Activated naive CD4-positive, alpha-beta T cell treated with anti-CD3 and anti-CD28 coated beads, Interleukin-2, amount 50 U/mL, for 16 hours (primary cell): ENCODE measurements at regions not wholly inside any gene's neighbourhood (a gene's known extent, or its start where the extent isn't known, plus 50 kb on each side); places are given as distances from the start of the nearest gene placed in this dataset.
"Not testable (repeated sequence)": the region's sequence is repeated elsewhere in the genome, so short reads cannot be mapped to it uniquely, and the experiment has no call there.

Source experiments
- DNase-seq: peaks from one replicate; pipeline ENCODE4 v3.0.0-alpha.2; 2020

- DNase-seq = no peak
Observed at GRCh38 chr7:96558530-96558929, 151.1 kb downstream of the SEM1 start.

GRCh38 chr7:96558093-96558492, 151.6 kb downstream of the SEM1 start:
- DNase-seq = no peak

GRCh38 chr7:96557598-96557997, 152.0 kb downstream of the SEM1 start:
- not testable (repeated sequence) for DNase-seq

- DNase-seq = no peak
Observed at GRCh38 chr7:96548664-96549063, 161.0 kb downstream of the SEM1 start.

- DNase-seq = no peak
Observed at GRCh38 chr7:96547371-96547811, 162.3 kb downstream of the SEM1 start.

GRCh38 chr7:96546426-96546825, 163.2 kb downstream of the SEM1 start:
- no peak for DNase-seq

GRCh38 chr7:96539471-96539870, 170.2 kb downstream of the SEM1 start:
- no peak for DNase-seq

GRCh38 chr7:96538632-96539031, 171.0 kb downstream of the SEM1 start:
- DNase-seq = no peak

- no peak for DNase-seq
Observed at GRCh38 chr7:96534221-96534620, 175.4 kb downstream of the SEM1 start.

- no peak for DNase-seq
Observed at GRCh38 chr7:96532428-96532935, 177.2 kb downstream of the SEM1 start.

- no peak for DNase-seq
Observed at GRCh38 chr7:96531331-96531730, 178.3 kb downstream of the SEM1 start.

- no peak for DNase-seq
Observed at GRCh38 chr7:96530786-96531185, 178.9 kb downstream of the SEM1 start.

GRCh38 chr7:96527133-96527827, 182.4 kb downstream of the SEM1 start:
- DNase-seq = no peak

- DNase-seq = no peak
Observed at GRCh38 chr7:96526496-96526895, 183.2 kb downstream of the SEM1 start.

GRCh38 chr7:96521068-96521894, 188.4 kb downstream of the SEM1 start:
- DNase-seq = no peak

GRCh38 chr7:96508371-96508770, 186.5 kb upstream of the SLC25A13 start:
- no peak for DNase-seq

GRCh38 chr7:96503597-96503996, 181.7 kb upstream of the SLC25A13 start:
- DNase-seq = no peak

GRCh38 chr7:96501318-96501717, 179.4 kb upstream of the SLC25A13 start:
- no peak for DNase-seq

GRCh38 chr7:96499532-96499931, 177.6 kb upstream of the SLC25A13 start:
- DNase-seq = no peak

- DNase-seq = no peak
Observed at GRCh38 chr7:96497567-96497966, 175.7 kb upstream of the SLC25A13 start.

GRCh38 chr7:96495751-96496216, 173.9 kb upstream of the SLC25A13 start:
- DNase-seq = no peak

- DNase-seq = no peak
Observed at GRCh38 chr7:96486681-96487080, 164.8 kb upstream of the SLC25A13 start.

GRCh38 chr7:96484845-96485244, 162.9 kb upstream of the SLC25A13 start:
- DNase-seq = no peak

- no peak for DNase-seq
Observed at GRCh38 chr7:96484091-96484490, 162.2 kb upstream of the SLC25A13 start.
